ENCODE measurements at regions not wholly inside any gene's neighbourhood (a gene's known extent, or its start where the extent isn't known, plus 50 kb on each side); places are given as distances from the start of the nearest gene placed in this dataset.

- Histone ChIP-seq H4K20me1 (replicated peaks in 1 of 2; ENCODE audit: control insufficient read depth in 1 of 2, insufficient read depth in 2 of 2, low read length in 2 of 2) (no peaks in the 10 kb centered on the region), H3K18ac (ENCODE audit: extremely low read depth, low read length) (no peak overlapping the region), H3K9me3 (ENCODE audit: insufficient read depth in 2 of 2, low read depth in 1 of 2, low read length in 1 of 2) (peaks cover 0 to 3% of the 10 kb centered on the region in 2 experiments; a peak in 1 of 4 replicates), H3K23me2 (ENCODE audit: low read depth, low read length) (no peaks in the 10 kb centered on the region), H4K5ac (ENCODE audit: insufficient read length, low read depth, low read length) (no peak overlapping the region), H3K4ac (replicated peaks; ENCODE audit: insufficient read length, low read depth, low read length) (no peak overlapping the region), H3K4me1 (replicated peaks in 1 of 4; ENCODE audit: control insufficient read depth in 3 of 4, insufficient read depth in 4 of 4, low read length in 3 of 4) (no peaks in the 10 kb centered on the region), H2BK5ac (ENCODE audit: low read depth, low read length) (no peak overlapping the region), H2AK5ac (ENCODE audit: low read depth, low read length) (no peak overlapping the region), H3K27me3 (replicated peaks in 1 of 4; ENCODE audit: control insufficient read depth in 3 of 4, extremely low read depth in 1 of 4, insufficient read depth in 3 of 4, low read length in 3 of 4) (no peaks in the 10 kb centered on the region), H4K91ac (replicated peaks; ENCODE audit: insufficient read length, low read length) (no peak overlapping the region), H3K4me3 (ENCODE audit: extremely low read depth in 1 of 4, insufficient read depth in 2 of 4, low read depth in 3 of 4, low read length in 4 of 4) (no peak overlapping the region), H3K9ac (replicated peaks in 1 of 4; ENCODE audit: extremely low read depth in 1 of 4, low read depth in 3 of 4, low read length in 3 of 4) (no peak overlapping the region), H3K4me2 (ENCODE audit: insufficient read depth in 1 of 2, low read depth in 2 of 2, low read length in 2 of 2) (no peak overlapping the region), H2BK120ac (replicated peaks; ENCODE audit: low read depth, low read length) (no peak overlapping the region), H4K8ac (ENCODE audit: extremely low read depth, insufficient read depth, low read length) (no peak overlapping the region), H3K27ac (ENCODE audit: low read depth, low read length) (no peak overlapping the region), H2AFZ (ENCODE audit: low read length) (no peak overlapping the region), H2BK15ac (ENCODE audit: low read length) (no peak overlapping the region), H3K23ac (ENCODE audit: insufficient read length) (no peak overlapping the region), H3K14ac (ENCODE audit: insufficient read length) (no peak overlapping the region), H2BK20ac (ENCODE audit: low read length) (no peak overlapping the region), H3K36me3 (ENCODE audit: control insufficient read depth in 2 of 4, insufficient read depth in 4 of 4, low read length in 3 of 4) (no peaks in the 10 kb centered on the region), H3K79me1 (ENCODE audit: low read depth, low read length) (no peaks in the 10 kb centered on the region), H3K56ac (replicated peaks; ENCODE audit: insufficient read length, low read depth, low read length) (no peak overlapping the region), H2BK12ac (ENCODE audit: low read depth, low read length) (no peak overlapping the region), H3K79me2 (ENCODE audit: control insufficient read depth in 1 of 2, insufficient read depth in 2 of 2, low read length in 2 of 2) (no peaks in the 10 kb centered on the region)
- DNase-seq (ENCODE audit: low read depth in 1 of 2, low spot score in 2 of 2): no peak
- CTCF ChIA-PET (ENCODE audit: partially characterized antibody): interaction anchor here (1.1 kb wide), 1 partner anchor 12 kb away, joined by 3 read pairs; no protein-coding TSS in a partner anchor
- POLR2A ChIA-PET (ENCODE audit: partially characterized antibody): no interaction called here
- FAIRE-seq: no peak
- WGBS, 2 experiments (ENCODE audit: extremely low coverage in 1 of 2, insufficient coverage in 1 of 2, insufficient read length in 1 of 2, insufficient replicate concordance in 2 of 2, low coverage in 1 of 2, low lambda C conversion rate in 2 of 2, missing lambda C conversion rate in 1 of 2): 93% methylated on average over 9 of the region's 10 CpGs; no CpG with 5 or more reads in 1 of the 2 experiments
- TF ChIP-seq FOSL1 (IDR thresholded peaks at IDR 0.05; ENCODE audit: insufficient read depth, low read depth, low read length) (no peak), ASH2L (IDR thresholded peaks at IDR 0.05; ENCODE audit: low read length) (no peak), JUND (IDR thresholded peaks at IDR 0.05; ENCODE audit: low read length) (no peak), POU5F1 (IDR thresholded peaks at IDR 0.05; ENCODE audit: low read depth, low read length) (no peak), EGR1 (IDR thresholded peaks at IDR 0.05; ENCODE audit: borderline replicate concordance, low read depth, low read length) (no peak), RXRA (IDR thresholded peaks at IDR 0.05; ENCODE audit: insufficient read depth, low read depth, low read length) (no peak), SIRT6 (IDR thresholded peaks at IDR 0.05; ENCODE audit: low read length) (no peak), EP300 (IDR thresholded peaks at IDR 0.05; ENCODE audit: borderline replicate concordance in 1 of 2, low read depth in 2 of 2, low read length in 2 of 2) (no peak), CHD2 (IDR thresholded peaks at IDR 0.05; ENCODE audit: low read length) (no peak), BCL11A (IDR thresholded peaks at IDR 0.05; ENCODE audit: low read depth in 2 of 2, low read length in 2 of 2) (no peak), NANOG (IDR thresholded peaks at IDR 0.05; ENCODE audit: insufficient read depth, low read depth, low read length, poor library complexity, severe bottlenecking) (no peak), NRF1 (IDR thresholded peaks at IDR 0.05; ENCODE audit: low read depth, low read length) (no peak), SP4 (IDR thresholded peaks at IDR 0.05; ENCODE audit: low read length) (no peak), SAP30 (IDR thresholded peaks at IDR 0.05; ENCODE audit: insufficient read depth, insufficient replicate concordance, low read length) (no peak), RNF2 (IDR thresholded peaks at IDR 0.05; ENCODE audit: borderline replicate concordance, low read depth, low read length, missing control alignments, poor library complexity, severe bottlenecking) (no peak)
These were observed 905.1 kb upstream of the USP15 start for GRCh38 chr12:61355105-61355504.
